Stimulated activated memory B cell treated with anti-CD40 and anti-IgM and Interleukin-4, amounts not matched to agents 10 μg/mL and 1 μg/mL and 100 μg/mL, for 72 hours (primary cell): ENCODE measurements at regions not wholly inside any gene's neighbourhood (a gene's known extent, or its start where the extent isn't known, plus 50 kb on each side); places are given as distances from the start of the nearest gene placed in this dataset.

Source experiments
- ATAC-seq: fragments of 150-1000 bp; cut with Tn5 transposase; 2 replicates; pipeline ENCODE4 v1.10.0; 2021
- H3K27ac Mint-ChIP-seq: one replicate; pipeline ENCODE4 v1.8.0; 2022; ENCODE audit warnings: mild to moderate bottlenecking, mixed read lengths
- H3K27me3 Mint-ChIP-seq: one replicate; pipeline ENCODE4 v1.8.0; 2022; ENCODE audit warnings: mixed read lengths
- H3K36me3 Mint-ChIP-seq: one replicate; pipeline ENCODE4 v1.8.0; 2022; ENCODE audit warnings: mixed read lengths
- H3K4me1 Mint-ChIP-seq: one replicate; pipeline ENCODE4 v1.8.0; 2022; ENCODE audit warnings: mixed read lengths
- H3K4me3 Mint-ChIP-seq: one replicate; pipeline ENCODE4 v1.8.0; 2022; ENCODE audit warnings: mild to moderate bottlenecking, moderate library complexity, mixed read lengths
- H3K9me3 Mint-ChIP-seq: one replicate; pipeline ENCODE4 v1.8.0; 2022; ENCODE audit warnings: mixed read lengths

DNA sequence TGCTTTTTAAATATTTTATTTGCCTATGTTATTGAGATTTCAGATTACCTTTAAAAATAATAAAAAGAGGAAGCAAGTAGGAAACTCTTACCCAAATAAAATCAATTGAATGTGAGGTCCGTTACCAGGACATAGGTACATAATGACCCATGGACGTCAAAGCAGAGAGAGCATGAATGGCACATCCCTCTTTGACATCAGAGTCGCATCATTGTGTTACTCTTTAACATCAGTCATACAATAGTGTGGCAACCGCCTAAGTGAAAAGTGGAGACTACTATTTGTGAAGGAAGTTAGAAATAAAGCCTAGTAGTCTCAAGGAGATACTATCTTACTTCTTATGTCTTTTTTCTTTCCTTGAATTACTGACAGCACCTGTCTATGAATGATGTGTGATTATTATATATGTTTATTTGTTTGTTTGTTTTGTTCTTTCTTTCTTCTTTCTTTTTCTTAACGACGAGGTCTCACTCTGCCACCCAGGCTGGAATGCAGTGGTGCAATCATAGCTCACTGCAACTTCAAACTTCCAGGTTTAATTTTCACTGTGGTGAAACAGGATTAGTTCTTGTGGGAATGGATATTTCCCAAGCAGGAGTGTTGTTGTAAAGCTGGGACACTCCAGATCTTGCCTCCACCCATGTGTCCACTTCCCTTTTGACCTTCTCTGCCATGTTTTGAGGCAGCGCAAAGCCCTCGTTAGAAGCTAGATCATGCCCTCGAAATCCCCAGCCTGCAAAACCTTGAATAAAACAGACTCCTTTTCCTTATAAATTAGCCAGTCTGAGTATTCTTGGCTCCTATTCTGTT, 407.2 kb upstream of the NETO1 start:
- Mint-ChIP-seq H3K27ac (no peak overlapping the region), H3K27me3 (no peaks in the 10 kb centered on the region), H3K4me3 (no peak overlapping the region), H3K36me3 (no peaks in the 10 kb centered on the region), H3K9me3 (peaks cover 3% of the 10 kb centered on the region), H3K4me1 (no peaks in the 10 kb centered on the region)
- no peak for ATAC-seq

- no peak overlapping the region for H3K4me3 Mint-ChIP-seq
- no peaks in the 10 kb centered on the region for H3K36me3 Mint-ChIP-seq
- peaks cover 3% of the 10 kb centered on the region for H3K9me3 Mint-ChIP-seq
- no peak overlapping the region for H3K27ac Mint-ChIP-seq
- no peaks in the 10 kb centered on the region for H3K27me3 Mint-ChIP-seq
- ATAC-seq, result no peak
- no peaks in the 10 kb centered on the region for H3K4me1 Mint-ChIP-seq
Observed at GRCh38 chr18:73270920-73271634, 403.3 kb upstream of the NETO1 start.

DNA sequence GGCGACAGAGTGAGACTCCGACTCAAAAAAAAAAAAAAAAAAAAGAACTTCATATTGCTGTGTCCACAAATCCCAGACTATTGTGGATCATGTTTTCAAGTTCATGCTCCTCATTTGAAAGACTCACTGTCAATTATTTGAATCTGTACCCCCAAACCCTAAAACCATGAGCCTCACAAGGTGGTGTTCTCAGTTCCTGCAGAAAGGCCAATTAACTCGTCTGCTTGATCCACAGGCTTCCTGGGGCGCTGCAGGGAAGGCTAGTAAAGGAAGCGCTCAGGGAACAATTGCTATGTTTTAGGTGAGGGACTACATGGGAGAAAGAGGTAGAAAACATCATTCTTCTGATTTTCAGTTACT, 396.8 kb upstream of the NETO1 start:
- no peaks in the 10 kb centered on the region for H3K27me3 Mint-ChIP-seq

GRCh38 chr18:73261923-73262322, 394.1 kb upstream of the NETO1 start:
- H3K4me3 Mint-ChIP-seq, result no peak overlapping the region

More for the DNA sequence above, 396.8 kb upstream of the NETO1 start:
- Mint-ChIP-seq H3K4me1 (no peaks in the 10 kb centered on the region), H3K9me3 (peaks cover 4% of the 10 kb centered on the region), H3K36me3 (no peaks in the 10 kb centered on the region), H3K4me3 (no peak overlapping the region), H3K27ac (no peak overlapping the region)
- no peak for ATAC-seq

DNA sequence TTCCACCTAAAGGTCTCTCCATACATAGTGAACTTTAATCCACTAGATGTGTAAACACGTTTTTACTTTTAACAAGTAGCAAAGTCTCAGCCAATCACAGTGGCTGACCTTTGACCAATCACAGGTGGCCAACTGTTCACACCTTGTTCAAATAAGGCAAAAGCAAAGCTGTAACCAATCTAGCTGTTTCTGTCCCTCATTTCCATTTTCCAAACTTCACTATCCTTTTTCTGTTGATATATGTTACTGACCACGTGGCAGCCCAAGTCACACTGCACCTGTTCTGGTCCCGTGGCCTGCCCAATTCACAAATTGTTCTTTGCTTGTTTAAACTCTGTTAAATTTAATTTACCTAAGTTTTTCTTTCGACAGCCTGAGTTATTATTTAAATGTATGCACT, 393.5 kb upstream of the NETO1 start:
- ATAC-seq, result no peak
- Mint-ChIP-seq H3K36me3 (no peaks in the 10 kb centered on the region), H3K4me1 (no peaks in the 10 kb centered on the region), H3K4me3 (no peak overlapping the region), H3K27ac (no peak overlapping the region), H3K27me3 (no peaks in the 10 kb centered on the region), H3K9me3 (peaks cover 4% of the 10 kb centered on the region)

More at GRCh38 chr18:73261923-73262322, 394.1 kb upstream of the NETO1 start:
- no peaks in the 10 kb centered on the region for H3K36me3 Mint-ChIP-seq
- H3K9me3 Mint-ChIP-seq, result peaks cover 4% of the 10 kb centered on the region
- H3K27ac Mint-ChIP-seq, result no peak overlapping the region
- no peaks in the 10 kb centered on the region for H3K4me1 Mint-ChIP-seq
- ATAC-seq, result no peak
- no peaks in the 10 kb centered on the region for H3K27me3 Mint-ChIP-seq

DNA sequence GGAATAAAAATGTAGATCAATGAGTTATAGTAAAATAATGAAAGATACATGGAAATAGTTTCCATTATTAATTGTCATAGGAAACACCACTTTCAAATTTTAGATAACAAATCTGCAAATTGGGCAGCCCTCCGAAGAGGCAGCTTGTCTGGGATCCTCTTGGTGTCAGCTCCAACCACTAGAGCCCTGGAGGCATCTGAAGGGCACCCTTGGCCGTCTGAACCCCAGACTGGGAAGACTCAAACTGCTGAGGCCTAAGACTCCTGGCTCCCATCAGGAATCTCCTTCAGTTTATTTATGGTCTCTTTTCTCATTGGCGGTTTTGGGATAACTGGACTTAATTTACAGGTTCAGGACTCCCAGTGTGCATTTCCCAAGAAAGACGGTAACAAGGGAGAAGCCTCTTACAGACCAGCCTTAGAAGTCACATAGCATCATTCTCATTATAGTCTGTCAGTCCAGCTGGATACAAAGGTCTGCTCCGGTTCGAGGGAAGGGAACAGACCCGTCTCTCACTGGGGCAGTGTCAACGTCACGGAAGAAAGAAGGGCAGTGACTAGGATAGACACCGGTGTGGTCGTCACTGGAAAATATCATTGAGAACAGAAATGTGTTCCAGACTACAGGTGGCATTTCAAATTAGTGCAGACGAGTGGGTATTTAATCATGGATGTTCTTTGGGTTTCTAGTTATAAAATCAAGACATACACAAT, 390.7 kb upstream of the NETO1 start:
- Mint-ChIP-seq H3K27me3 (no peaks in the 10 kb centered on the region), H3K36me3 (no peaks in the 10 kb centered on the region), H3K4me3 (no peak overlapping the region), H3K27ac (no peak overlapping the region), H3K9me3 (peaks cover 4% of the 10 kb centered on the region), H3K4me1 (no peaks in the 10 kb centered on the region)
- no peak for ATAC-seq

DNA sequence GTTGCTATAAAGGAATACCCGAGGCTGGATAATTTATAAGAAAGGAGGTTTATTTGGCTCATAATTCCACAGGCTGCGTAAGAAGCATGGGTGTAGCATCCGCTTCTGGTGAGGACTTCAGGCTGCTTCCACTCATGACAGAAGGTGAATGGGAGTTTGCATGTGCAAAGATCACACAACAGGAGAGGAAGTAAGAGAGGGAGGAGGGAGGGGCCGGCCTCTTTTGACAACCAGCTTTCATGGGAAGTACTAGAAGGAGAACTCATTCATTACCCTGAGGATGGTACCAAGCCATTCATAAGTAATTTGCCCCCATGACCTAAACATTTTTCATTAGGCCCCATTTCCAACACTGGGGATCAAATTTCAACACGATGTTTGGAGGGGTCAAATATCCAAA, 386.8 kb upstream of the NETO1 start:
- H3K27ac Mint-ChIP-seq, result no peak overlapping the region
- H3K9me3 Mint-ChIP-seq, result peaks cover 3% of the 10 kb centered on the region
- ATAC-seq, result no peak
- no peaks in the 10 kb centered on the region for H3K36me3 Mint-ChIP-seq
- no peaks in the 10 kb centered on the region for H3K4me1 Mint-ChIP-seq
- H3K4me3 Mint-ChIP-seq, result no peak overlapping the region
- H3K27me3 Mint-ChIP-seq, result no peaks in the 10 kb centered on the region

DNA sequence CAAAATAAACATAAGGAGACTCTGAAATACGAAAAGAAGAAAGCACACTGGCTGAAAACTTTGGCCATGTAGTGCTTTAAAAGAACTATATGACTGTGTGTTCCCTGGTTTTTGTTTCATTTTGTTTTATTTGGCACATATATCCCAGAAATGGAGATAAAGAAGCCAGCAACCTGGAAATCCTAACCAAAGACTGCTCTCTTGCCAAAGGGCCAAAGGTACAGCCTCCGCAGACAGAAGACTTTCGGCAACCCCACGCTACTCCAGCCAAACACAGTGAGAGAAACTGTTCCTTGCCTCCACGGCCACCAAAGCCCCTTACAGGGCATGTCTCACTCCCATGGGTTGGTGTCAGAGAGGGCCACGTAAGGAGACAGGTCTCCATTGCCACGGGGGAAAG, 381.2 kb upstream of the NETO1 start:
- H3K9me3 Mint-ChIP-seq, result peaks cover 6% of the 10 kb centered on the region
- no peaks in the 10 kb centered on the region for H3K27me3 Mint-ChIP-seq
- H3K36me3 Mint-ChIP-seq, result no peaks in the 10 kb centered on the region
- peaks cover 5% of the 10 kb centered on the region for H3K4me1 Mint-ChIP-seq
- ATAC-seq, result no peak
- H3K27ac Mint-ChIP-seq, result no peak overlapping the region
- H3K4me3 Mint-ChIP-seq, result no peak overlapping the region

DNA sequence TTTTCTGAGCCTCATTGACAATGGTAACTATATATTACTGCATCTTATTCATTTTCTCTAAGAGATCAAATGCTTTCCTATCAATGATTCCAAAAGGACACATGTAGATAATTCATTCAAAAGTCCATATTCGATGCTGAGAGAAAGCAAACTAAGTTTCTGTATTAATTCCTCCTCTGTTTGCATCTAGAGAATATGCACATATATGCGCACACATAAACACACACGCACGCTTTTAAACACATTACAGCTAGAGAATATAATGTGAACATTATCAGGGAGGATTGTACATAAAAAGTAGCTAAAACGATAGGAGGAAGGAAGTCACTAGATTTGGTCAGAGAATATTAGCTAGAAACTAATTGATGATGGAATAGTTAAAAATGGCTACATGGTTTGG, 379.0 kb upstream of the NETO1 start:
- Mint-ChIP-seq H3K9me3 (peaks cover 3% of the 10 kb centered on the region), H3K27me3 (no peaks in the 10 kb centered on the region), H3K36me3 (no peaks in the 10 kb centered on the region), H3K4me3 (no peak overlapping the region), H3K4me1 (peaks cover 5% of the 10 kb centered on the region), H3K27ac (no peak overlapping the region)
- no peak for ATAC-seq

DNA sequence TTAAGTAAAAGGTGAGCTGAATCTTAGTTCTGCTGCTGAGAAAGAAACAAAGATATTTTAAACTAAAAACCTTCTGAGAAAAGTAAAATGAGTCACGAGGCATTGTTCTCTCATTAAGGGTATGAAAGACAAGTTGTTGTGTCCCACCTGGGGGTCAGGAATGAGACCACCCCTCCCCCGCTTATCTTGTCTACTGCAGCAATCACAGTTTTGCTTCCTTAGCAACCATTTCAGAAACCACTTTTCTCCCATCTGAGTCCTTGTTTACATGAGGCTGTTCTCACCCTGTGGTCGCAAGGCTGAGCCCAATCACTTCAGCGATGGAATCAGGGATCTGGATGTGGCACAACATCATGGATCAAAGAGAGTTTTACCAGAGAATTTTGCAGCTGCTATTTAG, 377.6 kb upstream of the NETO1 start:
- Mint-ChIP-seq H3K9me3 (peaks cover 3% of the 10 kb centered on the region), H3K4me3 (no peak overlapping the region), H3K36me3 (no peaks in the 10 kb centered on the region), H3K4me1 (peaks cover 5% of the 10 kb centered on the region), H3K27me3 (no peaks in the 10 kb centered on the region), H3K27ac (no peak overlapping the region)
- ATAC-seq, result no peak

- Mint-ChIP-seq H3K4me3 (no peak overlapping the region), H3K27ac (no peak overlapping the region), H3K9me3 (peaks cover 3% of the 10 kb centered on the region), H3K27me3 (no peaks in the 10 kb centered on the region), H3K36me3 (no peaks in the 10 kb centered on the region), H3K4me1 (peaks cover 5% of the 10 kb centered on the region)
- ATAC-seq, result no peak
Observed at GRCh38 chr18:73244401-73244800, 376.6 kb upstream of the NETO1 start.

- Mint-ChIP-seq H3K27me3 (no peaks in the 10 kb centered on the region), H3K4me1 (peaks cover 5% of the 10 kb centered on the region), H3K9me3 (peaks cover 3% of the 10 kb centered on the region), H3K4me3 (no peak overlapping the region), H3K27ac (no peak overlapping the region), H3K36me3 (no peaks in the 10 kb centered on the region)
- ATAC-seq, result no peak
Observed at GRCh38 chr18:73240899-73241298, 373.1 kb upstream of the NETO1 start.

GRCh38 chr18:73235921-73236320, 368.1 kb upstream of the NETO1 start:
- no peak overlapping the region for H3K27ac Mint-ChIP-seq
- H3K9me3 Mint-ChIP-seq, result peaks cover 3% of the 10 kb centered on the region
- no peak for ATAC-seq

DNA sequence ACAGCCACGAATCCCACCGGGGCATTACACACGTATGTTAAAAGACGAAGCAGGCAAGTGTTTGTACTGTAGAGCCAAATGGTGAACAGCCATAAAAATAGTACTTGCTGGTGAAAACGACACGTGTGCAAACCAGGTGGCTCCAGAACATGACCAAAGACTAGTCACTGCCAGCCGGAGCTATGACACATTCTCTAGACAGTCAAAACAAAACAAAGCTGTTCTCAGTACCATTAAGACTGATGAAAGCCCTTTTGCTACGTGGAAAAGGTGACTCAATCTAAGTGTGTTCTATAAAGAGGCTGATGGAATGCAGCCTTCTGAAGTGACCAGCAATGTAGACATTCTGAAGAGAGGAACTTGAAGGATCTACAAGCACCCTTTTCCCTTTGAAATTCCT, 367.7 kb upstream of the NETO1 start:
- H3K9me3 Mint-ChIP-seq, result peaks cover 3% of the 10 kb centered on the region
- H3K27ac Mint-ChIP-seq, result no peak overlapping the region
- H3K27me3 Mint-ChIP-seq, result no peaks in the 10 kb centered on the region
- ATAC-seq, result peak; percentile 81
- H3K36me3 Mint-ChIP-seq, result no peaks in the 10 kb centered on the region
- H3K4me1 Mint-ChIP-seq, result no peaks in the 10 kb centered on the region
- no peak overlapping the region for H3K4me3 Mint-ChIP-seq

More at GRCh38 chr18:73235921-73236320, 368.1 kb upstream of the NETO1 start:
- H3K36me3 Mint-ChIP-seq, result no peaks in the 10 kb centered on the region
- no peaks in the 10 kb centered on the region for H3K4me1 Mint-ChIP-seq
- no peak overlapping the region for H3K4me3 Mint-ChIP-seq
- H3K27me3 Mint-ChIP-seq, result no peaks in the 10 kb centered on the region

- H3K4me1 Mint-ChIP-seq, result no peaks in the 10 kb centered on the region
- H3K36me3 Mint-ChIP-seq, result no peaks in the 10 kb centered on the region
- H3K27me3 Mint-ChIP-seq, result no peaks in the 10 kb centered on the region
- no peak overlapping the region for H3K4me3 Mint-ChIP-seq
- H3K27ac Mint-ChIP-seq, result no peak overlapping the region
- ATAC-seq, result peak; percentile 72
- no peaks in the 10 kb centered on the region for H3K9me3 Mint-ChIP-seq
Observed at GRCh38 chr18:73232933-73233332, 365.1 kb upstream of the NETO1 start.
